Transverse colon (tissue), 3 donors: ENCODE measurements at regions not wholly inside any gene's neighbourhood (a gene's known extent, or its start where the extent isn't known, plus 50 kb on each side); places are given as distances from the start of the nearest gene placed in this dataset.

ENCODE experiments used
- POLR2A ChIP-seq: fragments of 450-650 bp; IDR thresholded peaks from one replicate; pipeline ENCODE4 v1.6.1; 2016; ENCODE audit warnings: antibody characterized with exemption, mild to moderate bottlenecking, moderate library complexity
- TF ChIP-seq, protein P1 (sequence below), 5 experiments: fragments of 200-600 bp in 3 of 5; fragments of 450-650 bp in 2 of 5; sonication (generic) in 3 of 5; IDR thresholded peaks; 1 replicate in 2 of 5; 2 replicates in 3 of 5; pipeline ENCODE4 v1.5.1; 2016 to 2017; ENCODE audit warnings: antibody characterized with exemption in 5 of 5, inconsistent platforms in 3 of 5, mild to moderate bottlenecking in 2 of 5, moderate library complexity in 1 of 5

DNA sequence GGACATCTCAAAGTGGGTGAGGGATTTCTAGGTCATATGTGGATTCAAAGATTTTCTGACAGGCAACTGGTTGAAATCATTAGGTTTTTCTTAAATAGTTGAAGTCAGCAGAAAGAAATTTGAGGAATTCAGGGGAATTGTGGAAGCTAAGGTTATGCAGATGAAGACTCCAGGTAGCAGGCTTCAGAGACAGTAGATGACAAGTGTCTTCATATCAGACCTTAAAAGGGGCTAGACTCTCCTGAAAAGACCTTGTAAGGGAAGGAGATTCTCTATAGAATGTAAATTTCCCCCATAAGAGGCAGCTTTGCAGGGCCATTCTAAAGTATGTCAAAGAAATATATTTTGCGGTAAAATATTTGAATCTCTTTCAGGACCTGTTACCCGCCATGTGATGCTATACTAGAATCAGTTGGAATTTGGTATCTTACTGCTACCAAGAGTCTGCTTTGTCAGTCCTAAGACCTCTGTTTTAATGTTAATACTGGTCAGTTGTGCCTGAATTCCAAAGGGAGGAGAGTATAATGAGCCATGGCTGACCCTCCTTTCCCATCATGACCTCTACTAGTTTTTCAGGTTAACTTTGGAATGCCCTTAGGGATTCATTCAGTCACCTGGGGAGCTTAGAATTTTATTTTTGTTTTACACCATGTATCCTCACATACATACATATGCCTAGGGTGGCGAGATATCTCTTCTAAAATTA is 1115.5 kb upstream of the SLC10A2 start:
- TF ChIP-seq, protein P1, sequence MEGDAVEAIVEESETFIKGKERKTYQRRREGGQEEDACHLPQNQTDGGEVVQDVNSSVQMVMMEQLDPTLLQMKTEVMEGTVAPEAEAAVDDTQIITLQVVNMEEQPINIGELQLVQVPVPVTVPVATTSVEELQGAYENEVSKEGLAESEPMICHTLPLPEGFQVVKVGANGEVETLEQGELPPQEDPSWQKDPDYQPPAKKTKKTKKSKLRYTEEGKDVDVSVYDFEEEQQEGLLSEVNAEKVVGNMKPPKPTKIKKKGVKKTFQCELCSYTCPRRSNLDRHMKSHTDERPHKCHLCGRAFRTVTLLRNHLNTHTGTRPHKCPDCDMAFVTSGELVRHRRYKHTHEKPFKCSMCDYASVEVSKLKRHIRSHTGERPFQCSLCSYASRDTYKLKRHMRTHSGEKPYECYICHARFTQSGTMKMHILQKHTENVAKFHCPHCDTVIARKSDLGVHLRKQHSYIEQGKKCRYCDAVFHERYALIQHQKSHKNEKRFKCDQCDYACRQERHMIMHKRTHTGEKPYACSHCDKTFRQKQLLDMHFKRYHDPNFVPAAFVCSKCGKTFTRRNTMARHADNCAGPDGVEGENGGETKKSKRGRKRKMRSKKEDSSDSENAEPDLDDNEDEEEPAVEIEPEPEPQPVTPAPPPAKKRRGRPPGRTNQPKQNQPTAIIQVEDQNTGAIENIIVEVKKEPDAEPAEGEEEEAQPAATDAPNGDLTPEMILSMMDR (IDR thresholded peaks at IDR 0.05), result no peak
- no peak for TF ChIP-seq POLR2A
